Liver (tissue), 3 donors: ENCODE measurements at regions not wholly inside any gene's neighbourhood (a gene's known extent, or its start where the extent isn't known, plus 50 kb on each side); places are given as distances from the start of the nearest gene placed in this dataset.

Source experiments
- RAD21 ChIP-seq, 2 donors: IDR thresholded peaks; 2 replicates each; pipeline ENCODE4 v1.6.1; 2016; ENCODE audit warnings: antibody characterized with exemption in 2 of 2, mild to moderate bottlenecking in 2 of 2
- TAF1 ChIP-seq: conservative IDR thresholded peaks from 2 replicates; pipeline ENCODE4 v1.6.1; 2016; ENCODE audit warnings: antibody characterized with exemption, mild to moderate bottlenecking
- YY1 ChIP-seq: IDR thresholded peaks from 2 replicates; pipeline ENCODE4 v1.6.1; 2016; ENCODE audit warnings: antibody characterized with exemption, mild to moderate bottlenecking
- TF ChIP-seq, protein P1 (sequence below): fragments of 150-350 bp; IDR thresholded peaks from 2 replicates; pipeline ENCODE4 v1.5.1; 2017; ENCODE audit warnings: improper control_type of control experiment, low read depth, low read length; ENCODE audit not compliant: missing input control
- donor health status: healthy.
- donor health status: healthy.

DNA sequence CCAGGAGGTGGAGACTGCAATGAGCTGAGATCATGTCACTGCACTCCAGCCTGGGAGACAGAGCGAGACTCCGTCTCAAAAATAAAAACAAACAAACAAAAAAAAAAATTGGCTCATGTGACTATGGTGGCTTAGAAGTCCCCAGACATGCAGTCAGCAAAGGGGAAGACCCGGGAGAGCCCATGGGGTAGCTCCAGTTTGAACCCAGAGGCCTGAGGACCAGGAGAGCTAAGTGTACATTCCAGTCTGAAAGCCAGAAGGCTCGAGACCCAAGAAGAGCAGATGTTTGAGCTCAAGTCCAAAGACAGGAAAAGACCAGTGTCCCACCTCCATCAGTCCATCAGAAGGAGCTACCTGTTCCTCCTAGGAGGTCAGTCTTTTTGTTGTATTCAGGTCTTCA is 175.2 kb downstream of the TSHZ3 start:
- TF ChIP-seq TAF1 (no peak), YY1 (no peak), RAD21 (IDR thresholded peaks at IDR 0.05) (no peak)
- TF ChIP-seq, protein P1, sequence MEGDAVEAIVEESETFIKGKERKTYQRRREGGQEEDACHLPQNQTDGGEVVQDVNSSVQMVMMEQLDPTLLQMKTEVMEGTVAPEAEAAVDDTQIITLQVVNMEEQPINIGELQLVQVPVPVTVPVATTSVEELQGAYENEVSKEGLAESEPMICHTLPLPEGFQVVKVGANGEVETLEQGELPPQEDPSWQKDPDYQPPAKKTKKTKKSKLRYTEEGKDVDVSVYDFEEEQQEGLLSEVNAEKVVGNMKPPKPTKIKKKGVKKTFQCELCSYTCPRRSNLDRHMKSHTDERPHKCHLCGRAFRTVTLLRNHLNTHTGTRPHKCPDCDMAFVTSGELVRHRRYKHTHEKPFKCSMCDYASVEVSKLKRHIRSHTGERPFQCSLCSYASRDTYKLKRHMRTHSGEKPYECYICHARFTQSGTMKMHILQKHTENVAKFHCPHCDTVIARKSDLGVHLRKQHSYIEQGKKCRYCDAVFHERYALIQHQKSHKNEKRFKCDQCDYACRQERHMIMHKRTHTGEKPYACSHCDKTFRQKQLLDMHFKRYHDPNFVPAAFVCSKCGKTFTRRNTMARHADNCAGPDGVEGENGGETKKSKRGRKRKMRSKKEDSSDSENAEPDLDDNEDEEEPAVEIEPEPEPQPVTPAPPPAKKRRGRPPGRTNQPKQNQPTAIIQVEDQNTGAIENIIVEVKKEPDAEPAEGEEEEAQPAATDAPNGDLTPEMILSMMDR: no peak
